NCI-H2171 treated with DMSO at 0.1 percent for 48 hours (cell line): ENCODE measurements at regions not wholly inside any gene's neighbourhood (a gene's known extent, or its start where the extent isn't known, plus 50 kb on each side); places are given as distances from the start of the nearest gene placed in this dataset.
"Not testable (repeated sequence)": the region's sequence is repeated elsewhere in the genome, so short reads cannot be mapped to it uniquely, and the experiment has no call there.

ENCODE experiments used
- DNase-seq: peaks from one replicate; lab custom pipeline; 2025; lab: John Stamatoyannopoulos, UW

DNA sequence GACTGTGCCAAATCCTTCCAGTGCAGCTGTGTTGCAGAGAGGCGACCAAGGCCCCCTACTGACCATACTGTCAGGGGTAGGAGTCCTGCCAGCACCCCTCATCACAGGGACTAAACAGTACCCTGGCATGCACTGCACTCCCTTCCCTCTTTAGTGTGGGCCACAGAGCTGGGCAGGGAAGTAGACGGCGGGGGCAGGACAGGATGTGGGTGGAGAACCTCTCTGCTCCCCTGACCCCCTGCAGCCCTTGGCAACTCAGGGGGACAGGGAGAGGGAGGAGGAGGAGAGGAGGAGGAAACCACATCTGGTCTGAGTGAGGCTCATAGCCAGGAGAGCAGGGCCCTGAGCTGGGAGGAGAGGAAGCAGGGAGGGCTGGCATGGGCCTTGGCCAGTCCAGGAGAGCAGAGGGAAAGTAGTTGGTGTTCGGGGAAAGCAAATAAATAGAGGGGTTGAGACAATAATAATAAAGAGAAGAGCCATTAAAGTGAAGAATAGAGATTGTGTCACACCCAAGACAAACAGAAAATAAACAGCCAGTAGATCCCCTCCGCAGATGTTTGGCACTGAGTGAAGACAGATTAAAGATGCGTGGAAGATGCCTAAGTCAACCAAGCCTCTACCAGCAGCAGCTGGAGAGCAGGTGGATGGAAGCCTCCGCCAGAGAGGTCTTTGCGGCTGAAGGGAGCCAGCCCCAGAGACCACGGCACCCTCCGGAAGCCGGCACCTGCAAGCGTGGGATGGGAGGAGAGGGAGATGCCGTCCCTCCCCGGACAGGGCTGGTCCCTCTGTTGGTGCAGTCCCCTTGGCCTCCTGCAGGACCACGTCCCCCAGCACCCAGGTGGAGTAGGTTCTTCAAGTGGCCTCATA is 61.5 kb downstream of the RPUSD4 start:
- DNase-seq = no peak

- no peak for DNase-seq
Observed at GRCh38 chr11:126148317-126148716, 63.1 kb downstream of the RPUSD4 start.

DNA sequence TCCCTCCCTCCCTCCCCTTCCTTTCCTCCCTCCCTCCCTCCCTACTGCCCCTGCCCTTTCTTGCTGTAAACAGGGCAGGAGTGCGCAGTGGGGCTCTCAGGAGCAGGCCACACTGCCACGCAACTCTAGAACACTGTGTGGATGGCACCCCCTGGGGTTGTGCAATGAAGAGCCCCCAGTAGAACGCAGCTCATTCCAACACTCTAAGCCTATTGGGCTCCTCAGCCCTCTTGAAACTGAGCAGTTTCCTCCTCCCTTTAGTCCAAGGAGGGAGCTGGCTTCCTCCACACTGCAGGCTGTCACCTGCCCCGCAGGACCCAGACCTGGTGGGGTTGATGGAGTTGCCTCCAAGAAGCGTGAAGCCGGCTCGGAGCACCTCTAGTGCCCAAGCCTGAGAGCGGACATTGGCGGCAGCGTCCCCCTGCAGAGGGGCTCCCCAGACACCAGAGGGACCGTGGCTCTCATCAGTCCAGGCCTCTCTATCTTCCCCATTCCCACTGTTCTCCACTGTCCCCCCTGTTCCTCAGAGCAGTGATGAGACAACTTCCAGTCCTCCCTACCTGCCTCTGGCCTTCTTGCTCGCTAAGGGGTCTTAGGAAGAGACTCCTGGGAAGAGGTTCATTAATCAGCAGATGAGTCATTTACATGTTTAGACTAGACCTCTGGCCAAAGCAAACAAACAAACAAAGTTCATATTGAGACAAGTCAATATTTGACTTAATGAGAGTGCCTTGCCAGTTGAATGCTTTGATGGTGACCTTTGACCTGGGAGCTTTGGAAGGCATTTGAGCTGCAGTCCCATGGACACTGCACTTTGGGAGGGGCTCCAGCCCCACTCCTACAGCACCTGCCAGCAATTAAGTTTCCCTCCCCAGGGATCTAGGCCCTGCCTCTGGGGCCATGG is 64.0 kb downstream of the RPUSD4 start:
- no peak for DNase-seq

- DNase-seq = peak; percentile 50
Observed at GRCh38 chr11:126146454-126147192, 64.8 kb downstream of the RPUSD4 start.

- DNase-seq = no peak
Observed at GRCh38 chr11:126145954-126146353, 65.5 kb downstream of the RPUSD4 start.

DNA sequence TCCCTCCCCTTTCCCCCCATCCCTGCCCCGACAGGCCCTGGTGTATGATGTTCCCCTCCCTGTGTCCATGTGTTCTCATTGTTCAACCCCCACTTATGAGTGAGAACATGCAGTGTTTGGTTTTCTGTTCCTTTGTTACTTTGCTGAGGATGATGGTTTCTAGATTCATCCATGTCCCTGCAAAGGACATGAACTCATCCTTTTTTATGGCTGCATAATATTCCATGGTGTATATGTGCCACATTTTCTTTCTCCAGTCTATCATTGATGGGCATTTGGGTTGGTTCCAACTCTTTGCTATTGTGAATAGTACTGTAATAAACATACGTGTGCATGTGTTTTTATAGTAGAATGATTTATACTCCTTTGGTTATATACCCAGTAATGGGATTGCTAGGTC is 68.0 kb downstream of the RPUSD4 start:
- not testable (repeated sequence) for DNase-seq

DNA sequence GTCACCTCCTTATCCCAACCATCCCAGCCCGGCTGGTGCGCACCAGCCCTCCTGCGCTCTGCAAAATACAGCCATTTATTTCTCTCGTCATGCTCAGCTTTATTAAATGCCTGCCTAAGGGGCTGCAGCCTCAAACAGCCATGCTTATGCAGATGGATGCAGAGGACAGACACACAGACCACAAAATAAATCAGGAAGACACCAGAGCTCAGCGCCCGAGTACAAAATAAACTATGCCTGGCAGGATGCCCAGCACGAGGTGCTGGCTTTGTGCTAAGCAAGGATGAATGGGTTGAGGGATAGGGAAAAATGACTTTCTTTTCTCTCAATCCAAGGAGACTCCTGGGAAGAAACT is 70.5 kb downstream of the RPUSD4 start:
- DNase-seq = peak; percentile 26

GRCh38 chr11:126140201-126140925 is 71.1 kb downstream of the RPUSD4 start:
- DNase-seq = no peak

- DNase-seq = peak; percentile 50
Observed at GRCh38 chr11:126139111-126140091, 72.0 kb downstream of the RPUSD4 start.

- DNase-seq = no peak
Observed at GRCh38 chr11:126138636-126139035, 72.8 kb downstream of the RPUSD4 start.

DNA sequence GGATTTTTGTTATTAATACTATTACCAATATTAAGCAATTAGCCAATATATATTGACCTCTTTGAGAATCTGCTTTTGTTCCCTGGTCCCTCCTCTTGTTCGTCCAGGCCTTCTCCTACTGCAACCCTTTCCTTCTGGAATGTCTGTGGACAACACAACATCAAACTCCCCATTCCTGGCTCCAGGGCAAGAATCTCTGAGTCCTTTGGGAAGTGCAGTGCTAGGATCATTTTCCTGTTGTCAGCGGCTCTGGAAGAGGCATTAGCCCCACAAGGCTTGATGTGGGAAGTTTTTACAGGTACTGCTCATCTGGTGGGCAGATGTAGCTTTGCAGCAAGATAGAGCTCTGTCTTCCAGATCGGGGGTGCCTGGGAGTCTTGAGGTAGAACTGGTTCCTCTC is 74.3 kb downstream of the RPUSD4 start:
- DNase-seq = no peak

DNA sequence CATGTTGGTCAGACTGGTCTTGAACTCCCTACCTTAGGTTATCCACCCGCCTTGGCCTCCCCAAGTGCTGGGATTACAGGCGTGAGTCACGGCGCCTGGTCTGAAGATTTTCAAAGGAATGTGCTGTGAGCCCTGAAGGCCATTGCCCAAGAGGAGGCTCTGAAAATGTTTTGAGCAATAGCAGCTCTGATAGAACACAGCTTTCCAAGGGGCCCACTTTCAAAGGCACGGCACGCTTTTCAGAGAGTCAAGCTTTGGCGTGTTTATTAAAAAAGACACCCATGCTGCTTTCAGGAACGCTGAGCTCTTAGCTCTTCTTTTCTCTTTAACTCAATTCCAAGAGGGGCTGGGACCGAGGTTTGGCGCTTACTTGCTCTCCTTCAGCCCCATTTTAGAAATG is 73.8 kb upstream of the CDON start:
- DNase-seq = no peak

GRCh38 chr11:126135235-126136176 is 72.8 kb upstream of the CDON start:
- DNase-seq = no peak

DNA sequence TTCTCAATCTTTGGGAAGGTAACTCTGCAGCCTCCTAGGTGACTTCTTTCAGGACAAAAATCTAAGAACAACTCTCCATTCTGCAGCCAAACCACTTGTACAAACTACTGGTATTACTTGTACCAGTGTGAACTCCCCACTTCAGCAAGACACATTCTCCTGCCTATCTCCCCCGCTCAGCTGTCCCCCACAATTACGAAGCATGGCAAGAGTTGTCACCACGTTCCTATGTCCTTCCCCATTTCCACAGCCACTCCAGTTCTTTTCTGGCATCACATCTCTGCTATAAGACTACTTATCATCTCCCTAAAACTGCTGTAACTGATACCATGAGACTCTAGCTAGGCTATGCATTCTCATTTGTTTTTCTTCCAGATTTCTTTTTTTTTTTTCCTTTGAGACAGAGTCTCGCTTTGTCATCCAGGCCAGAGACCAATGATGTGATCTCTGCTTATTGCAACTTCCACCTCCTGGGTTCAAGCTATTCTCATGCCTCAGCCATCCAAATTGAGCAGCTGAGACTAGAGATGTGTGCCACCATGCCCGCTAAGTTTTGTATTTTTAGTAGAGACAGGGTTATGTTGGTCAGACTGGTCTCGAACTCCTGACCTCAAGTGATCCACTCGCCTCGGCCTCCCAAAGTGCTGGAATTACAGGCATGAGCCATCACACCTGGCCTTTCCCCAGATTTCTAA is 71.9 kb upstream of the CDON start:
- DNase-seq = no peak

DNA sequence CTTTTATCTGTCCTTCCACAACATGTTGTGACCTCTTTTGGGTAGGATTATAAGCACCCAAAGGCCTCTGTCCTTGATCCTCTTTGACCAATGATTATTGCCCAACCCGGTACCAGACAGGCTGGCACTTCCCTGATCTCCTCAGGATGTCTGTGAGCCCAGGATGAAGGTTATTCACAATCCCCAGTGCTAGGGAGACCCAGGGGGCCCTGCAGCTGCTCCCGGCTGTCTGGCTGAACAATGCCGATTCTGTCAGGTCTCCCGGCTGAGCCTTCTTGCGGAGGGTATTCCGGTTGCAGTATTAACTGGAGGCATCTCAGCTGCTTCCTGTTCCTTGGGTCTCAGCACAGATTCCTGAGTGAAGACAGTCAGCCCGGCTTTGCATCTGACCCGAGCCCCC is 71.2 kb upstream of the CDON start:
- no peak for DNase-seq

- DNase-seq = no peak
Observed at GRCh38 chr11:126132319-126132718, 69.7 kb upstream of the CDON start.

DNA sequence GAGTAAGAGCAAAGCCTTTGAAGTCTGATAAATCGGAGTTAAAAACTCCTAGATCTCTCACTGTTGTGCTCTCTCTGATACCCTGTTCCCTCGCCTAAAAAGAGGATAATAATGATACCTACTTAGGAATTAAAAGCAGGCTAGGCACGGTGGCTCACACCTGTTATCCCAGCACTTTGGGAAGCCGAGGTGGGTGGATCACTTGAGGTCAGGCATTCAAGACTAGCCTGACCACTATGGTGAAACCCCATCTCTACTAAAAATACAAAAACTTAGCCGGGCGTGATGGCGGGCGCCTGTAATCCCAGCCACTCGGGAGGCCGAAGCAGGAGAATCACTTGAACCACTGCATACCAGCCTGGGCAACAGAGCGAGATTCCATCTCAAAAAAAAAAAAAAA is 68.1 kb upstream of the CDON start:
- DNase-seq = not testable (repeated sequence)
